GM21576 (cell line): ENCODE measurements at regions not wholly inside any gene's neighbourhood (a gene's known extent, or its start where the extent isn't known, plus 50 kb on each side); places are given as distances from the start of the nearest gene placed in this dataset.
"Not testable (repeated sequence)": the region's sequence is repeated elsewhere in the genome, so short reads cannot be mapped to it uniquely, and the experiment has no call there.

Experiments used
- ATAC-seq: cut with Tn5 transposase; IDR thresholded peaks from one replicate; pipeline ENCODE4 v1.9.1; 2021; ENCODE audit warnings: mild to moderate bottlenecking, moderate library complexity; ENCODE audit not compliant: unreplicated experiment

GRCh38 chr7:109696723-109697122, 1127.0 kb downstream of the DNAJB9 start:
- no peak for ATAC-seq

GRCh38 chr7:109699661-109700060, 1130.0 kb downstream of the DNAJB9 start:
- no peak for ATAC-seq

- ATAC-seq = no peak
These were observed 1143.7 kb downstream of the DNAJB9 start for GRCh38 chr7:109713366-109713765.

GRCh38 chr7:109719359-109719758, 1149.7 kb downstream of the DNAJB9 start:
- ATAC-seq = not testable (repeated sequence)

- ATAC-seq = no peak
These were observed 1164.9 kb downstream of the DNAJB9 start for GRCh38 chr7:109734601-109735000.

GRCh38 chr7:109735881-109736280, 1166.2 kb downstream of the DNAJB9 start:
- ATAC-seq = no peak

- no peak for ATAC-seq
These were observed 1176.2 kb downstream of the DNAJB9 start for GRCh38 chr7:109745677-109746410.

- ATAC-seq = no peak
These were observed 1181.6 kb downstream of the DNAJB9 start for GRCh38 chr7:109751241-109751640.

- no peak for ATAC-seq
These were observed 1182.4 kb downstream of the DNAJB9 start for GRCh38 chr7:109752068-109752467.

GRCh38 chr7:109757713-109758112, 1188.0 kb downstream of the DNAJB9 start:
- ATAC-seq = no peak

GRCh38 chr7:109763611-109764010, 1193.9 kb downstream of the DNAJB9 start:
- no peak for ATAC-seq

- ATAC-seq = no peak
These were observed 1202.5 kb downstream of the DNAJB9 start for GRCh38 chr7:109772161-109772560.

- no peak for ATAC-seq
These were observed 1213.1 kb downstream of the DNAJB9 start for GRCh38 chr7:109782806-109783205.

GRCh38 chr7:109806548-109806947, 1236.9 kb downstream of the DNAJB9 start:
- no peak for ATAC-seq

- ATAC-seq = no peak
These were observed 1251.5 kb downstream of the DNAJB9 start for GRCh38 chr7:109821156-109821555.

- ATAC-seq = no peak
These were observed 1256.1 kb upstream of the LRRN3 start for GRCh38 chr7:109834851-109835250.

- no peak for ATAC-seq
These were observed 1255.3 kb upstream of the LRRN3 start for GRCh38 chr7:109835577-109835976.

GRCh38 chr7:109836016-109836415, 1254.9 kb upstream of the LRRN3 start:
- ATAC-seq = no peak

GRCh38 chr7:109842386-109842785, 1248.5 kb upstream of the LRRN3 start:
- no peak for ATAC-seq

GRCh38 chr7:109844362-109844761, 1246.6 kb upstream of the LRRN3 start:
- ATAC-seq = no peak

- no peak for ATAC-seq
These were observed 1226.7 kb upstream of the LRRN3 start for GRCh38 chr7:109864230-109864629.

GRCh38 chr7:109868215-109868860, 1222.6 kb upstream of the LRRN3 start:
- ATAC-seq = no peak

- no peak for ATAC-seq
These were observed 1217.6 kb upstream of the LRRN3 start for GRCh38 chr7:109873296-109873695.
